ENCODE measurements at regions not wholly inside any gene's neighbourhood (a gene's known extent, or its start where the extent isn't known, plus 50 kb on each side); places are given as distances from the start of the nearest gene placed in this dataset.

- TF ChIP-seq CTCF (IDR thresholded peaks at IDR 0.05): no peak
- TF ChIP-seq POLR2AphosphoS5 (IDR thresholded peaks at IDR 0.05): no peak
- TF ChIP-seq POLR2A (IDR thresholded peaks at IDR 0.05): no peak
These were observed 164.3 kb downstream of the BUB3 start for GRCh38 chr10:123318516-123318915.
